IMR-90 (cell line): ENCODE measurements at regions not wholly inside any gene's neighbourhood (a gene's known extent, or its start where the extent isn't known, plus 50 kb on each side); places are given as distances from the start of the nearest gene placed in this dataset.

Experiments
- BHLHE40 ChIP-seq: fragments of 150-350 bp; IDR thresholded peaks from 2 replicates; pipeline ENCODE4 v1.6.1; 2016; ENCODE audit warnings: mild to moderate bottlenecking, low read depth, low read length
- CHD1 ChIP-seq: IDR thresholded peaks from 2 replicates; pipeline ENCODE4 v1.6.1; 2012; ENCODE audit warnings: low read depth, low read length, improper control_type of control experiment
- CTCF ChIP-seq: conservative IDR thresholded peaks from 2 replicates; pipeline ENCODE4 v1.5.1; 2012; ENCODE audit warnings: mild to moderate bottlenecking, low read depth, low read length, improper control_type of control experiment
- ELK1 ChIP-seq: fragments of 150-350 bp; IDR thresholded peaks from 2 replicates; pipeline ENCODE4 v1.6.1; 2016; ENCODE audit warnings: low read depth, mild to moderate bottlenecking, low read length, moderate library complexity, borderline replicate concordance
- FOS ChIP-seq: fragments of 150-350 bp; IDR thresholded peaks from 2 replicates; pipeline ENCODE4 v1.6.1; 2016; ENCODE audit warnings: low read depth, low read length
- MAFK ChIP-seq: IDR thresholded peaks from 2 replicates; pipeline ENCODE4 v1.6.1; 2012; ENCODE audit warnings: low read depth, low read length, improper control_type of control experiment
- MAZ ChIP-seq: IDR thresholded peaks from 2 replicates; pipeline ENCODE4 v1.6.1; 2012; ENCODE audit warnings: low read depth, mild to moderate bottlenecking, low read length, improper control_type of control experiment, moderate library complexity, borderline replicate concordance
- MXI1 ChIP-seq: IDR thresholded peaks from 2 replicates; pipeline ENCODE4 v1.6.1; 2012; ENCODE audit warnings: low read depth, mild to moderate bottlenecking, low read length, moderate library complexity, borderline replicate concordance
- POLR2A ChIP-seq: IDR thresholded peaks from 2 replicates; pipeline ENCODE4 v1.6.1; 2012; ENCODE audit warnings: mild to moderate bottlenecking, low read depth, low read length
- RAD21 ChIP-seq: IDR thresholded peaks from 2 replicates; pipeline ENCODE4 v1.6.1; 2012; ENCODE audit warnings: low read length, improper control_type of control experiment
- SMC3 ChIP-seq: fragments of 150-350 bp; IDR thresholded peaks from 2 replicates; pipeline ENCODE4 v1.6.1; 2016; ENCODE audit warnings: low read depth, mild to moderate bottlenecking, antibody characterized with exemption, low read length, moderate library complexity
- USF2 ChIP-seq: fragments of 150-350 bp; IDR thresholded peaks from 2 replicates; pipeline ENCODE4 v1.6.1; 2017; ENCODE audit warnings: mild to moderate bottlenecking, antibody characterized with exemption, low read length, low read depth

- TF ChIP-seq CTCF (no peak), POLR2A (no peak), BHLHE40 (no peak), RAD21 (no peak), FOS (no peak), ELK1 (no peak), SMC3 (no peak), MAFK (no peak), MAZ (no peak), CHD1 (no peak), MXI1 (no peak), USF2 (no peak)
These were observed 98.9 kb upstream of the IGSF10 start for GRCh38 chr3:151559736-151560135.
